ENCODE measurements at regions not wholly inside any gene's neighbourhood (a gene's known extent, or its start where the extent isn't known, plus 50 kb on each side); places are given as distances from the start of the nearest gene placed in this dataset.
"Not testable (repeated sequence)": the region's sequence is repeated elsewhere in the genome, so short reads cannot be mapped to it uniquely, and the experiment has no call there.

DNA sequence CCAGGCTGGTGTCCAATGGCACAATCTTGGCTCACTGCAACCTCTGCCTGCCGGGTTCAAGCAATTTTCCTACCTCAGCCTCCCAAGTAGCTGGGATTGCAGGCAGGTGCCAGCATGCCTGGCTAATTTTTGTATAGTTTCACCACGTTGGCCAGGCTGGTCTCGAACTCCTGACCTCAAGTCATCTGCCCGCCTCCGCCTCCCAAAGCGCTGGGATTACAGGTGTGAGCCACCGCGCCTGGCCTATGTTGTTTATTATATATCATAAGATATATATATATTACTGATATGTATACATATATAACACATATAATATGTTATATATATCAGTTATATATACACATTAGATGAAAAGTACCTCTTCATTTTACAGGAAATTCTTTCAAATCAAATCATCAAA, 914.7 kb downstream of the FOXD4L5 start:
- ATAC-seq = not testable (repeated sequence)

DNA sequence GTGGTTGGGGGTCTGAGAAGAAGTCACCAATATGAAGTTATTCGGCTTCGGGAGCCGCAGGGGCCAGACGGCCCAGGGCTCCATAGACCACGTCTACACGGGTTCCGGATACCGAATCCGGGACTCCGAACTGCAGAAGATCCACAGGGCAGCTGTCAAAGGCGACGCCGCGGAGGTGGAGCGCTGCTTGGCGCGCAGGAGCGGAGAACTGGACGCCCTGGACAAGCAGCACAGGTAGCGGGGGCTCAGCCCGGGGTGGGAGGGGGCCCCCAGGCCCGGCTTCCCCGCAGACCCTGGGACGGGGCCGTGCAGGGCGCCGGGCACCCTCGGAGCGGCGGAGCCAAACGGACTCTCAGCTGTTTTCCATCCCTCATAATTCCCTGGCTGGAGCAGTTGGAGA, 915.4 kb downstream of the FOXD4L5 start:
- ATAC-seq = not testable (repeated sequence)

DNA sequence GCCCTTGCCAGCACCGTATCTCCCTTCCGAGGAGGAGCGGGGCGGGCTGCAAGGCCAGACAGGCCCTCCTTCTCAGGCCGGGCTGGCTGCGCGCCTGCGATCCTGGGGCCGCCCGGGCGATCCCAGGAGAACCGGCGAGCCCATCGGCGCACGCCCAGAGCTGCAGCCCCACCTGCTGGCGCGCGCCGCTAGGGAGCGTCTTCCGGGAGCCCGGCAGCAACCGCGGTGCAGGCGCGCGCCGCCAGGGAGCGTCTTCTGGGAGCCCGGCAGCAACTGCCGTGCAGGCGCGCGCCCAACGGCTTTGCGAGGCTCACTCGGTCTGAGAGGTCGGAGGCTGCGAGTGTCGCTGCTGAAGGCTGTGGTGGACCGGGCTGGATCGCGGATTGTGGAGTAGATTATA, 915.9 kb downstream of the FOXD4L5 start:
- ATAC-seq = peak; percentile 100

DNA sequence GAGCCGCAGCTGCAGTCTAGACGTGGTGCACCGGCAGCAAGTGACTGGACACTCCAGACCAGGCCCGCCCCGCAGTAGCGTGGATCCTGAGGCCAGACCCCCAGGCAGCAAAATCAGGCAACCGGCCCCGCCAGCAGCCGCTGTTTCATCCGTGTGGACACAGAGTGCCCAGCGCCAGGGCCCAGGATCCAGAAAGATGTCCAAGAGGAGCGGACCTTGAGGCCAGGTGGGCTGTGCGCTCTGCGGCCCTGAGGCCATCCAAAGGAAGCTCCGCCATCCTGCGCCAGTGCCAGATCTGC, 916.4 kb downstream of the FOXD4L5 start:
- not testable (repeated sequence) for ATAC-seq

DNA sequence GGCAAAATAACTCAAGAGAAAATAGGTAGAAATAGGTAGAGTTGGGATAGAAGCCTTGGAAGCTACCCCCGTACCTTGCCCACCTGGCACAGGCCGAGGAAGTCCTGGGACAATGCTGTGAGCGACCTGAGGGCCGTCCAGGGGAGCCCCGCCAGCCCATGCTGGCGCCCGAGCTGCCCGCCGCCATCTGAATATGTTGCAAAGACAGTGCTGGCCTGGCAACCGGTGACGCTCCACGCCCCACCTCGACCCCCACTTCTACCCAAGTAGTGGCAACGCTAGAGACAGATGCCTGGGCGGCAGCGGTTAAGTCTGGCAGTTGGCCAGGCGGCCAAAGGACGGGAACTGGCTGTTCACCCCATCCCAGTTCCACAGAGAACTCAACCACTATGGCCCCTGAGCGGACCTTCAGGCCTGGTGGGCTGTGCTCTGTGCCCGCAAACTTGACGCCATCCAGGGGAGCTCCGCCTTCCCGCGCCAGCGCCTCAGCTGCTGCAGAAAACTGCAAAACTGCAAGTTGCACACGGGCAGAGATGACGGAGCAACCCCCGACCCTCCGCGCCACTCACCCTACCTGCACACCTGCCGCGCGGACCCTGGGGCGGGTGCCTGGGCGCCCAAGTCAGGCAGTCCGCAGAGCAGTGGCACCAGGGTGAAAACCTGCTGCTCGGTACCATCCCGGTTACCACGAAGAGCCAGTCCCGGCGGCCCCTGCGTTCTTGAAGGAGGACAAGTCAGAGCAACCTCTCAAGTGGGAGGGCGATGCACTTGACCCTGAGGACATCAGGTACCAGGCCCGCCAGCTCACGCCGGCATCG, 917.0 kb downstream of the FOXD4L5 start:
- ATAC-seq = not testable (repeated sequence)
